Mammary epithelial cell (primary cell): ENCODE measurements at regions not wholly inside any gene's neighbourhood (a gene's known extent, or its start where the extent isn't known, plus 50 kb on each side); places are given as distances from the start of the nearest gene placed in this dataset.

Source experiments
- EZH2 ChIP-seq: IDR thresholded peaks from 2 replicates; pipeline ENCODE4 v1.6.1; 2012; ENCODE audit warnings: low read length, inconsistent platforms, borderline replicate concordance
- TF ChIP-seq, protein P1 (sequence below), 2 donors: IDR thresholded peaks in 1 of 2; conservative IDR thresholded peaks in 1 of 2; 2 replicates each; pipeline ENCODE4 v1.5.1; 2011 to 2012; ENCODE audit warnings: inconsistent platforms in 2 of 2, low read length in 2 of 2, mild to moderate bottlenecking in 2 of 2, control low read depth in 1 of 2, low read depth in 1 of 2; ENCODE audit not compliant: insufficient read depth in 1 of 2; ENCODE audit errors: extremely low read depth in 1 of 2

GRCh38 chr5:165620394-165620793 lies 2115.0 kb downstream of the MAT2B start:
- TF ChIP-seq EZH2, result no peak
- TF ChIP-seq, protein P1, sequence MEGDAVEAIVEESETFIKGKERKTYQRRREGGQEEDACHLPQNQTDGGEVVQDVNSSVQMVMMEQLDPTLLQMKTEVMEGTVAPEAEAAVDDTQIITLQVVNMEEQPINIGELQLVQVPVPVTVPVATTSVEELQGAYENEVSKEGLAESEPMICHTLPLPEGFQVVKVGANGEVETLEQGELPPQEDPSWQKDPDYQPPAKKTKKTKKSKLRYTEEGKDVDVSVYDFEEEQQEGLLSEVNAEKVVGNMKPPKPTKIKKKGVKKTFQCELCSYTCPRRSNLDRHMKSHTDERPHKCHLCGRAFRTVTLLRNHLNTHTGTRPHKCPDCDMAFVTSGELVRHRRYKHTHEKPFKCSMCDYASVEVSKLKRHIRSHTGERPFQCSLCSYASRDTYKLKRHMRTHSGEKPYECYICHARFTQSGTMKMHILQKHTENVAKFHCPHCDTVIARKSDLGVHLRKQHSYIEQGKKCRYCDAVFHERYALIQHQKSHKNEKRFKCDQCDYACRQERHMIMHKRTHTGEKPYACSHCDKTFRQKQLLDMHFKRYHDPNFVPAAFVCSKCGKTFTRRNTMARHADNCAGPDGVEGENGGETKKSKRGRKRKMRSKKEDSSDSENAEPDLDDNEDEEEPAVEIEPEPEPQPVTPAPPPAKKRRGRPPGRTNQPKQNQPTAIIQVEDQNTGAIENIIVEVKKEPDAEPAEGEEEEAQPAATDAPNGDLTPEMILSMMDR (conservative IDR thresholded peaks at IDR 0.05 in 1 of 2, IDR thresholded peaks at IDR 0.05 in 1 of 2; ENCODE audit: extremely low read depth in 1 of 2, insufficient read depth in 1 of 2, low read depth in 1 of 2, low read length in 2 of 2), result no peak
